ENCODE measurements at regions not wholly inside any gene's neighbourhood (a gene's known extent, or its start where the extent isn't known, plus 50 kb on each side); places are given as distances from the start of the nearest gene placed in this dataset.

DNA sequence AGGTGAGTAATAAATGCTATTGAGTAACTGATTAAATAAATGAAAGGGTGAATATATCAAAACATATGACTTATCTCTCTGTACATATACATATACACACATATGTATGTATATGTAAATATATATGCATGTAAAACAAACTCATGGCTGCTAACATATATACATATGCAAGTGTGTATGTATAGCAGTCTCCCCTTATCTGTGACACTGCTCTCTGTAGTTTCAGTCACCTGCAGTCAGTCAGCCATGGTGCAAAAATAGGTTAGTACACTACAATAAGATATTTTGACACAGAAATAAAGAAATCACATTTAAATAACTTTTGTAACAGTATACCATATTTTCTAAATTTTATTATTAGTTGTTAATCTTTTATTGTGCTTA, 467.4 kb downstream of the EPHA5 start:
- Histone ChIP-seq H3K27me3 (no peaks in the 10 kb centered on the region), H3K9me3 (no peaks in the 10 kb centered on the region), H3K4me1 (no peaks in the 10 kb centered on the region), H3K4me3 (no peak overlapping the region), H3K36me3 (no peaks in the 10 kb centered on the region), H3K27ac (no peak overlapping the region)
- intact Hi-C loops (cut with DNase I) = no loop called here
- no peak for ATAC-seq
- TF ChIP-seq CTCF (IDR thresholded peaks at IDR 0.05) = no peak
- DNase-seq = no peak

GRCh38 chr4:65202165-65202852, 468.0 kb downstream of the EPHA5 start:
- DNase-seq = no peak
- no peaks in the 10 kb centered on the region for H3K9me3 ChIP-seq
- H3K4me3 ChIP-seq = no peak overlapping the region
- no peaks in the 10 kb centered on the region for H3K27me3 ChIP-seq
- no peak for ATAC-seq
- TF ChIP-seq CTCF (IDR thresholded peaks at IDR 0.05) = no peak
- no peaks in the 10 kb centered on the region for H3K4me1 ChIP-seq
- no peak overlapping the region for H3K27ac ChIP-seq
- intact Hi-C loops (cut with DNase I) = no loop called here
- H3K36me3 ChIP-seq = no peaks in the 10 kb centered on the region

GRCh38 chr4:65195666-65196065, 474.6 kb downstream of the EPHA5 start:
- Histone ChIP-seq H3K27me3 (no peaks in the 10 kb centered on the region), H3K36me3 (no peaks in the 10 kb centered on the region), H3K27ac (no peak overlapping the region), H3K9me3 (no peaks in the 10 kb centered on the region), H3K4me3 (no peak overlapping the region), H3K4me1 (no peaks in the 10 kb centered on the region)
- intact Hi-C loops (cut with DNase I) = no loop called here
- TF ChIP-seq CTCF (IDR thresholded peaks at IDR 0.05) = no peak
- DNase-seq = no peak
- no peak for ATAC-seq

- Histone ChIP-seq H3K27me3 (no peaks in the 10 kb centered on the region), H3K4me3 (no peak overlapping the region), H3K4me1 (no peaks in the 10 kb centered on the region), H3K36me3 (no peaks in the 10 kb centered on the region), H3K9me3 (no peaks in the 10 kb centered on the region), H3K27ac (no peak overlapping the region)
- DNase-seq = no peak
- peak; percentile 30 for ATAC-seq
- intact Hi-C loops (cut with DNase I) = no loop called here
- TF ChIP-seq CTCF (IDR thresholded peaks at IDR 0.05) = no peak
Measured at GRCh38 chr4:65195002-65195401, 475.3 kb downstream of the EPHA5 start.

DNA sequence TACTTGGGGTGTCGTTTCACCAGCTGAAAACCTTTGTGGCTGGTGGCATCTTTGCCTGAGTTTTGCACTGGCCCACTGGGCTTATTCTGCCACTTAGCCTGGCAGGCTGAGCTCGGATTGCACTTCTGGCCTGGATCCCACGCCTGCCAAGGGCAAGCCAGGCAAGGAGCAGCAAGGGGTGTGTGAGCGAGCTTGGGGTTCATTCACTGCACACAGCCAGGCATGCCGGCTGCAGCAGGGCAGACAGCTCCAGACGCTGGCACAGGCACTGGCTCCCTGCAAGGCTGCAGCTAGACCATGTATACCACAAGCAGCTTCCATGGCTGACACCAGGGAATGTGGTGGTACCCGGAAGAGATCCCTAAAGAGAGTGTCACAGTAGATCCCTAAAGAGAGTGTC, 476.3 kb downstream of the EPHA5 start:
- intact Hi-C loops (cut with DNase I) = no loop called here
- Histone ChIP-seq H3K4me1 (no peaks in the 10 kb centered on the region), H3K36me3 (no peaks in the 10 kb centered on the region), H3K27ac (no peak overlapping the region), H3K27me3 (no peaks in the 10 kb centered on the region), H3K4me3 (no peak overlapping the region), H3K9me3 (no peaks in the 10 kb centered on the region)
- no peak for TF ChIP-seq CTCF (IDR thresholded peaks at IDR 0.05)
- peak; percentile 21 for ATAC-seq
- no peak for DNase-seq

- DNase-seq (no peak), ATAC-seq (no peak)
- H3K4me3 ChIP-seq = no peak overlapping the region
- no peaks in the 10 kb centered on the region for H3K9me3 ChIP-seq
- H3K4me1 ChIP-seq = no peaks in the 10 kb centered on the region
- no peaks in the 10 kb centered on the region for H3K36me3 ChIP-seq
- no peak for TF ChIP-seq CTCF (IDR thresholded peaks at IDR 0.05)
- intact Hi-C loops (cut with DNase I) = no loop called here
- no peaks in the 10 kb centered on the region for H3K27me3 ChIP-seq
- H3K27ac ChIP-seq = no peak overlapping the region
Measured at GRCh38 chr4:65190780-65191179, 479.5 kb downstream of the EPHA5 start.

Measured in upper lobe of right lung (tissue), 1 donor.